Activated T-helper 1 cell treated with Interleukin-2 at 50 U/mL for 16 hours (primary cell): ENCODE measurements at regions not wholly inside any gene's neighbourhood (a gene's known extent, or its start where the extent isn't known, plus 50 kb on each side); places are given as distances from the start of the nearest gene placed in this dataset.
"Not testable (repeated sequence)": the region's sequence is repeated elsewhere in the genome, so short reads cannot be mapped to it uniquely, and the experiment has no call there.

Experiments used
- DNase-seq: peaks from one replicate; pipeline ENCODE4 v3.0.0-alpha.2; 2020; ENCODE audit warnings: low read depth

- no peak for DNase-seq
Measured at GRCh38 chr16:65728167-65728566, 606.3 kb upstream of the CDH11 start.

GRCh38 chr16:65727534-65728137 is 605.8 kb upstream of the CDH11 start:
- no peak for DNase-seq

GRCh38 chr16:65725156-65725845 is 603.4 kb upstream of the CDH11 start:
- no peak for DNase-seq

- DNase-seq: no peak
Measured at GRCh38 chr16:65722429-65722828, 600.6 kb upstream of the CDH11 start.

- no peak for DNase-seq
Measured at GRCh38 chr16:65717846-65718245, 596.0 kb upstream of the CDH11 start.

GRCh38 chr16:65716737-65717700 is 595.2 kb upstream of the CDH11 start:
- DNase-seq: no peak

GRCh38 chr16:65713181-65713808 is 591.4 kb upstream of the CDH11 start:
- DNase-seq: no peak

- DNase-seq: no peak
Measured at GRCh38 chr16:65710107-65710506, 588.2 kb upstream of the CDH11 start.

- no peak for DNase-seq
Measured at GRCh38 chr16:65704866-65705265, 583.0 kb upstream of the CDH11 start.

- no peak for DNase-seq
Measured at GRCh38 chr16:65702707-65703402, 581.0 kb upstream of the CDH11 start.

GRCh38 chr16:65700596-65700995 is 578.7 kb upstream of the CDH11 start:
- no peak for DNase-seq

- no peak for DNase-seq
Measured at GRCh38 chr16:65698791-65699321, 577.0 kb upstream of the CDH11 start.

- DNase-seq: no peak
Measured at GRCh38 chr16:65697521-65697920, 575.7 kb upstream of the CDH11 start.

- no peak for DNase-seq
Measured at GRCh38 chr16:65697065-65697464, 575.2 kb upstream of the CDH11 start.

GRCh38 chr16:65691846-65692245 is 570.0 kb upstream of the CDH11 start:
- DNase-seq: not testable (repeated sequence)

- no peak for DNase-seq
Measured at GRCh38 chr16:65689726-65690125, 567.9 kb upstream of the CDH11 start.

- no peak for DNase-seq
Measured at GRCh38 chr16:65688301-65688700, 566.4 kb upstream of the CDH11 start.

GRCh38 chr16:65684230-65684629 is 562.4 kb upstream of the CDH11 start:
- DNase-seq: no peak

- no peak for DNase-seq
Measured at GRCh38 chr16:65681406-65681805, 559.5 kb upstream of the CDH11 start.

GRCh38 chr16:65679785-65680184 is 557.9 kb upstream of the CDH11 start:
- no peak for DNase-seq

- no peak for DNase-seq
Measured at GRCh38 chr16:65675161-65675560, 553.3 kb upstream of the CDH11 start.
